Natural killer cell (primary cell): ENCODE measurements at regions not wholly inside any gene's neighbourhood (a gene's known extent, or its start where the extent isn't known, plus 50 kb on each side); places are given as distances from the start of the nearest gene placed in this dataset.

ENCODE experiments used
- ATAC-seq, 3 donors: fragments of 150-1000 bp in 2 of 3; fragments of 200-7000 bp in 1 of 3; cut with Tn5 transposase; 1 replicate in 1 of 3; 2 replicates in 2 of 3; pipeline ENCODE4 v1.10.0; 2021; ENCODE audit warnings: mild to moderate bottlenecking in 2 of 3, moderate library complexity in 2 of 3
- DNase-seq, 2 donors: peaks; one replicate each; pipeline versions ENCODE4 v3.0.0 to v3.0.0-alpha.2; 2013 to 2021; ENCODE audit warnings: mixed read lengths in 1 of 2
- H3K27ac ChIP-seq: one replicate; pipeline ENCODE4 v1.5.1; 2013; ENCODE audit warnings: mild to moderate bottlenecking, low read length
- H3K27me3 ChIP-seq: one replicate; pipeline ENCODE4 v1.6.1; 2013; ENCODE audit warnings: low read length; ENCODE audit not compliant: control insufficient read depth, insufficient read depth
- H3K36me3 ChIP-seq: one replicate; pipeline ENCODE4 v1.6.1; 2013; ENCODE audit warnings: low read length; ENCODE audit not compliant: control insufficient read depth, insufficient read depth
- H3K4me1 ChIP-seq: one replicate; pipeline ENCODE4 v1.6.1; 2013; ENCODE audit warnings: low read length; ENCODE audit not compliant: control insufficient read depth, insufficient read depth
- H3K4me3 ChIP-seq: one replicate; pipeline ENCODE4 v1.5.1; 2013; ENCODE audit warnings: low read length
- H3K9me3 ChIP-seq: one replicate; pipeline ENCODE4 v1.6.1; 2013; ENCODE audit warnings: low read length; ENCODE audit not compliant: control insufficient read depth, insufficient read depth
- H3K27ac Mint-ChIP-seq, 2 donors: one replicate each; pipeline ENCODE4 v1.8.0; 2022; ENCODE audit warnings: mild to moderate bottlenecking in 2 of 2, mixed read lengths in 2 of 2, moderate library complexity in 1 of 2
- H3K27me3 Mint-ChIP-seq, 2 donors: one replicate each; pipeline ENCODE4 v1.8.0; 2022; ENCODE audit warnings: low read depth in 2 of 2, mixed read lengths in 2 of 2
- H3K36me3 Mint-ChIP-seq: one replicate; pipeline ENCODE4 v1.8.0; 2022; ENCODE audit warnings: mixed read lengths
- H3K4me1 Mint-ChIP-seq, 2 donors: one replicate each; pipeline ENCODE4 v1.8.0; 2022; ENCODE audit warnings: mixed read lengths in 2 of 2
- H3K4me3 Mint-ChIP-seq: one replicate; pipeline ENCODE4 v1.8.0; 2022; ENCODE audit warnings: mild to moderate bottlenecking, moderate library complexity, mixed read lengths
- H3K9me3 Mint-ChIP-seq, 2 donors: one replicate each; pipeline ENCODE4 v1.8.0; 2022; ENCODE audit warnings: mixed read lengths in 2 of 2
- WGBS: methylation state at CpG from one replicate; pipeline ENCODE4 v1.1.7; 2013; ENCODE audit warnings: missing lambda C conversion rate; ENCODE audit not compliant: insufficient coverage; 5-methylcytosine and 5-hydroxymethylcytosine counted together
- intact Hi-C: fragments of 100-400 bp; cut with micrococcal nuclease; formaldehyde crosslinking; loops from one replicate; pipeline ENCODE4 v1.14.2; 2022
- TF ChIP-seq, protein P1 (sequence below): fragments of 200-600 bp; IDR thresholded peaks from one replicate; pipeline ENCODE4 v1.8.0; 2022; ENCODE audit warnings: antibody characterized with exemption

DNA sequence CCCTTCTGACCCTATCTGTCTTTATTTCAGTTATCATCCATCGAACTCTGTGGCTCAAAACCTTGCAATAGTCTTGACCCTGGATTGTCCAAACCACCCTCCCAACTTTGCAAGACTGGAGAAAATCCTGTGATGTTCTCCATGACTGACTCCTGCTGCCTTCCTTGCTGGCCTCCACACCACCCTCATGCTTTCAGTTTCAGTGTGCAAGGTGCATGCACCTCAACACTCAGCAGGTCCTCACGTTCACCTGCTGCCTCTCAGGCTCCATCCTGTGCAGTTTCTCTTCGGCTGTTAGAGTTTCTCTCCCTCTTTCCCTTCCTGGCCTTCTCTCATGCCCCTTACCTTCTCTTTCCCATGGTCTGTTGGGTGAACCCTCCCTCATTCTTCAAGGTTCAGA lies 59.4 kb upstream of the ASIC2 start:
- WGBS, result 72% methylated on average over 3 of the region's 3 CpGs
- Mint-ChIP-seq H3K9me3 (no peaks in the 10 kb centered on the region), H3K27me3 (peaks cover 12 to 13% of the 10 kb centered on the region in 2 donors), H3K36me3 (no peaks in the 10 kb centered on the region), H3K27ac (no peak overlapping the region), H3K4me3 (no peak overlapping the region), H3K4me1 (no peaks in the 10 kb centered on the region)
- Histone ChIP-seq H3K27ac (no peak overlapping the region), H3K4me3 (no peak overlapping the region), H3K27me3 (no peaks in the 10 kb centered on the region), H3K36me3 (no peaks in the 10 kb centered on the region), H3K4me1 (no peaks in the 10 kb centered on the region), H3K9me3 (no peaks in the 10 kb centered on the region)
- TF ChIP-seq, protein P1, sequence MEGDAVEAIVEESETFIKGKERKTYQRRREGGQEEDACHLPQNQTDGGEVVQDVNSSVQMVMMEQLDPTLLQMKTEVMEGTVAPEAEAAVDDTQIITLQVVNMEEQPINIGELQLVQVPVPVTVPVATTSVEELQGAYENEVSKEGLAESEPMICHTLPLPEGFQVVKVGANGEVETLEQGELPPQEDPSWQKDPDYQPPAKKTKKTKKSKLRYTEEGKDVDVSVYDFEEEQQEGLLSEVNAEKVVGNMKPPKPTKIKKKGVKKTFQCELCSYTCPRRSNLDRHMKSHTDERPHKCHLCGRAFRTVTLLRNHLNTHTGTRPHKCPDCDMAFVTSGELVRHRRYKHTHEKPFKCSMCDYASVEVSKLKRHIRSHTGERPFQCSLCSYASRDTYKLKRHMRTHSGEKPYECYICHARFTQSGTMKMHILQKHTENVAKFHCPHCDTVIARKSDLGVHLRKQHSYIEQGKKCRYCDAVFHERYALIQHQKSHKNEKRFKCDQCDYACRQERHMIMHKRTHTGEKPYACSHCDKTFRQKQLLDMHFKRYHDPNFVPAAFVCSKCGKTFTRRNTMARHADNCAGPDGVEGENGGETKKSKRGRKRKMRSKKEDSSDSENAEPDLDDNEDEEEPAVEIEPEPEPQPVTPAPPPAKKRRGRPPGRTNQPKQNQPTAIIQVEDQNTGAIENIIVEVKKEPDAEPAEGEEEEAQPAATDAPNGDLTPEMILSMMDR, result no peak
- ATAC-seq, result no peak
- DNase-seq, result no peak
- intact Hi-C loops, result no loop called here

DNA sequence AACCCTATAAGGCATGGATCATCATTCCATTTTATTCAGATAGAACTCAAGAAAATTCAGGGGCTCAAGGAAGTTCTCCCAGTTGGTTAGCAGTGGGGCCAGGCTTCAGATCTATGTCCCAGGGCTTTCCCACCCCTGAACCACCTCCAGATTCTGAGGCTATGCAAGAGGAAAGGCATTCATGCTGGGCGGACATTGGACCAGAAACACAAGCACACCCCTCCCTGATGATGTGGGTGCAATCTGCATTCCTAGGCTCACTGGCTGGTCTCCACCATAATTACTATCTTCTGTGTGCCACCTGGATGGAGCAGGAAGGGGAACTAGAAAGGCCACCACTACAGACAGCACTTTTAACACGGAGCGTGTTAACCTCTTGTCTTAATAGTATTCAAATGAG lies 63.2 kb upstream of the ASIC2 start:
- ATAC-seq (no peak), DNase-seq (no peak)
- Mint-ChIP-seq H3K27ac (no peak overlapping the region), H3K9me3 (no peaks in the 10 kb centered on the region), H3K27me3 (peaks cover 16 to 17% of the 10 kb centered on the region in 2 donors), H3K4me3 (no peak overlapping the region), H3K4me1 (no peaks in the 10 kb centered on the region), H3K36me3 (no peaks in the 10 kb centered on the region)
- H3K9me3 ChIP-seq, result no peaks in the 10 kb centered on the region
- H3K27ac ChIP-seq, result no peak overlapping the region
- H3K36me3 ChIP-seq, result no peaks in the 10 kb centered on the region
- H3K27me3 ChIP-seq, result no peaks in the 10 kb centered on the region
- intact Hi-C loops, result no loop called here
- 74% methylated on average over 3 of the region's 3 CpGs for WGBS
- H3K4me3 ChIP-seq, result no peak overlapping the region
- no peaks in the 10 kb centered on the region for H3K4me1 ChIP-seq
- TF ChIP-seq, protein P1, result no peak

DNA sequence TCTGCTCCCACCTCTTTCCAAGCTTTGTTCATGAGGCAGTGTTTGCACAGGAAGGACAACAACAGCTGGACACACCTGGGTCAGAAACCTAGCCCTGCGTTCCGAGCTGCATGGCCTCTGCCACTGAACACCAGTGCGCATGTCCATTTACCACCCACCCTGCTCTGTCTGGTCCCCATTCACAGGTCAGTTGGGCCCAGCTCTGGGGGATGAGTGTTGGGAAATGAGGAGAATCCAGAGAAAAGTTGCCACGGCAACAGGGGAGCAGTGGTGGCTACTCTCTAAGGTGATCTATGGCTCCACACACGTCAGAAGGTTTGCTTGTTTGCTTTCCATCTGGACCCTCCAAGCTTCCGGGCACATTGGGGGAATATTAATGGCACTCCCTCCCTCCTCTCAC lies 70.4 kb upstream of the ASIC2 start:
- Histone ChIP-seq H3K9me3 (no peaks in the 10 kb centered on the region), H3K36me3 (no peaks in the 10 kb centered on the region), H3K27me3 (no peaks in the 10 kb centered on the region), H3K4me3 (no peak overlapping the region), H3K27ac (no peak overlapping the region), H3K4me1 (no peaks in the 10 kb centered on the region)
- Mint-ChIP-seq H3K4me3 (no peak overlapping the region), H3K4me1 (no peaks in the 10 kb centered on the region), H3K27ac (no peak overlapping the region), H3K27me3 (peaks cover 17 to 32% of the 10 kb centered on the region in 2 donors), H3K9me3 (no peaks in the 10 kb centered on the region), H3K36me3 (no peaks in the 10 kb centered on the region)
- ATAC-seq (no peak), DNase-seq (no peak)
- TF ChIP-seq, protein P1, result no peak
- WGBS, result 86% methylated on average over 6 of the region's 6 CpGs
- intact Hi-C loops, result no loop called here

DNA sequence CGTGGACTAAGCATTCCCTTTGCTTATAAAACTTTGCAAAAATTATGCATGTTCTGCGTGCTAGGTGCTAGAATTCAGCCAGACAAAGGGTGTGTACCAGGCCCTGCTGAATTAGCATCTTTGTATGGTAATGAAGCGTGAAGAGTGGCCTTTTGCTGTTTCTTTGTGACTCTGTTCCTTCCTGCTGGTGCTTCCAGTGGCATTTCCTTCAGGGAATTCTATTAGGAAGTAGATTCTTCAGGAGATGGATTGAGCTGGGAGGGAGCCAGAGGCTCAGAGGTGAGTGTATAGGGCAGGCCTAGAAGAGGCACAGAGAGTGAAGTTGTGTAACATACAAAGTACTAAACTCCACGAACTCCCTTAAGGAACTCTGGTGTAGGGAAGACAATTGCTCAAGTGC lies 73.9 kb upstream of the ASIC2 start:
- ATAC-seq (no peak), DNase-seq (no peak)
- Histone ChIP-seq H3K4me1 (no peaks in the 10 kb centered on the region), H3K27ac (no peak overlapping the region), H3K4me3 (no peak overlapping the region), H3K27me3 (no peaks in the 10 kb centered on the region), H3K36me3 (no peaks in the 10 kb centered on the region), H3K9me3 (no peaks in the 10 kb centered on the region)
- Mint-ChIP-seq H3K27ac (no peak overlapping the region), H3K4me1 (no peaks in the 10 kb centered on the region), H3K4me3 (no peak overlapping the region), H3K27me3 (peaks cover 20 to 50% of the 10 kb centered on the region in 2 donors), H3K36me3 (no peaks in the 10 kb centered on the region), H3K9me3 (no peaks in the 10 kb centered on the region)
- TF ChIP-seq, protein P1, result no peak
- 75% methylated on average over 4 of the region's 4 CpGs for WGBS
- intact Hi-C loops, result no loop called here
